ENCODE measurements at regions not wholly inside any gene's neighbourhood (a gene's known extent, or its start where the extent isn't known, plus 50 kb on each side); places are given as distances from the start of the nearest gene placed in this dataset.

DNA sequence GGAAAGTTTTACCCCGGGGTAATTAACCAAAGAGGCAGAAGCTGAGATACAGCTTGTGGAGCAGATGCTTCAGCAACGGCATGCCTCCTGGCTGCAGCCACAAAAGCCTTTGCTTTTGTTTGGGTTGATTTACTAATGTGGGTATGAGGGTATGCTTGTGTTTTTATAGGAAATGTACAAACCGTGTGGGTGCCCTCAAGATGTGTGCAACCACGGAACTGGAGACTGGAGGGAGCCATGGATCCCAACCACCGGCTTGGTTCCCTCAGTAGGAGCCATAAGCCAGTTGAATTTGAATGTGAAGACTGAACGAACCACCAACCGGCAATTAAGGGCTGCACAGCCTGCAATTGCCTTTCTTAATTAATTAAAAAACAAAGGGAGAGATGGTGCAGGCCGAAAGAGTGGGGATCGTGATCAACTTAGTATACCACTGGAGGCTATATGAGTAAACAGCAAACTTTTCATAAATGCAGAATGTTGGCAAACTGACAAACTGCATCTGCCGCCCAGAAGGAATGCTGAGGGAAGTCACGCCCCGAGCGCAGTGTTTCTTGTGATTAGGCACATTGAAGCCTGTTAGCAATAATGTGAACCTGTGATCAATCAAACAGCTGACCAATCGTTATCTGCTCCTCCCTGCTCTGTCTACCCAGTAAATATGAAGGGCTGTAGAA lies 104.1 kb downstream of the DISP1 start:
- Mint-ChIP-seq H3K4me1 (ENCODE audit: low read depth in 2 of 2) (no peaks in the 10 kb centered on the region), H3K27me3 (no peaks in the 10 kb centered on the region), H3K27ac (no peak overlapping the region), H3K9me3 (peaks cover 3 to 6% of the 10 kb centered on the region in 2 donors), H3K36me3 (ENCODE audit: insufficient read depth) (no peaks in the 10 kb centered on the region), H3K4me3 (no peak overlapping the region)
- DNase-seq (no peak), ATAC-seq (replicated peaks) (no peak)

DNA sequence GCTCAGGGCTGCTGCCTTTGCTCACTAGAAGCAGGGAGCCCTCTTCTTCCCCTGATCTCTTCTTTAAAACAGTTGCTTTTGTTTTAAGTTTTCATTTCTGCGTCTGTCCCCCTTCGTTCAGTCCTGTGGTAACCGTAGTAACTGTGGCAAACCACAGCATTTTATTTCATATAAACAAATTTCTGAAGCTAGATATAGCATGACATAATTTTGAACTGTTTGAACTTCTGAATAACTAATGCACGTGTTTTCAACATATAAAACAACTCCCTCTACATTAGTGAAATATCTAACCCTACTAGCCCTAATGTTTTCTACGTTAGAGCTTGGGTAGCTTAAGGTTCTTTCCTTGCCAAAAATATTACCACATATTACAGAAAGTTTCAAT lies 104.6 kb downstream of the DISP1 start:
- no peak for ATAC-seq (replicated peaks)

DNA sequence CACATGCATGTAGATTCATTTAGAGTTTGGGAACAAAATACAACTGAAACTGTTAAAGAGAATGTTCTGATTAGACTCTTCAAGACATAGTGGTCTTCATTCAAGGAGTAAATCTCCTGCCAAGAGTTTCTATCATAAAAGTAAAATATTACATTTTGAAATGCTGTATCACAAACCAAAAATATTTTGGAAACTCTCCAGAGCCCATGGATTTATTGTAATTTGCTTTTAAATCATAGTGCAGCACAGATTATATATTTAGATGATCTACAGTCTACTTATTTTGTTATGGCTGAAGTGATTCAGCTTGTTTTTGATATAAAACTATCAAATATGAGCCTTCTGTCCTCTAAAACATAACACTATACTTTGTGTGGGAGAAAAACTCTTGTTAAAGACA lies 105.3 kb downstream of the DISP1 start:
- H3K4me1 Mint-ChIP-seq (ENCODE audit: low read depth in 2 of 2): no peaks in the 10 kb centered on the region
- no peak overlapping the region for H3K27ac Mint-ChIP-seq
- H3K4me3 Mint-ChIP-seq: no peak overlapping the region
- no peaks in the 10 kb centered on the region for H3K27me3 Mint-ChIP-seq
- DNase-seq (no peak), ATAC-seq (replicated peaks) (no peak)
- H3K9me3 Mint-ChIP-seq: peaks cover 3 to 6% of the 10 kb centered on the region in 2 donors
- H3K36me3 Mint-ChIP-seq (ENCODE audit: insufficient read depth): no peaks in the 10 kb centered on the region

More for the DNA sequence above, 104.6 kb downstream of the DISP1 start:
- Mint-ChIP-seq H3K27ac (no peak overlapping the region), H3K36me3 (ENCODE audit: insufficient read depth) (no peaks in the 10 kb centered on the region), H3K4me3 (no peak overlapping the region), H3K27me3 (no peaks in the 10 kb centered on the region), H3K9me3 (peaks cover 3 to 6% of the 10 kb centered on the region in 2 donors), H3K4me1 (ENCODE audit: low read depth in 2 of 2) (no peaks in the 10 kb centered on the region)
- DNase-seq: no peak

DNA sequence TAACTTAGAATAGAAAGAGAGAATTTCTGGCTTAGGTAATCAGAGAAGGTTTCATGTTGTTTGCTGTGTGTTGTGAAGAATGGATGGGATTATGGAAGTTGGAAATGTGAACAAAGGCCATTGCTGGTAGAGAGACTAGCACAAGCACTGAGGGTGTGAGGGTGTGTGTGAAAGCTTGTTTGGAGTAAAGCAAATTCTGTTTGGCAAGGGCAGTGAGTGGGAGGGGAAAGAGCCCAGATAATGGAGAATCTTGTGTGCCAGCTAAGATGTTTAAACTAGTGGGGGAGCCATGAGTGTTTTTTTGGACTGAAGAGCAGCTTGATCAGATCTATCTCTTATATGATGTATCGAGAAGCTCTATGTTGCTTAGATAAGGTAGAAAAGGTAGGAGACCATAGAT lies 107.1 kb downstream of the DISP1 start:
- Mint-ChIP-seq H3K36me3 (ENCODE audit: insufficient read depth) (no peaks in the 10 kb centered on the region), H3K9me3 (peaks cover 3 to 5% of the 10 kb centered on the region in 2 donors), H3K4me1 (ENCODE audit: low read depth in 2 of 2) (no peaks in the 10 kb centered on the region), H3K4me3 (no peak overlapping the region), H3K27ac (no peak overlapping the region), H3K27me3 (no peaks in the 10 kb centered on the region)
- ATAC-seq (replicated peaks) (no peak), DNase-seq (no peak)

DNA sequence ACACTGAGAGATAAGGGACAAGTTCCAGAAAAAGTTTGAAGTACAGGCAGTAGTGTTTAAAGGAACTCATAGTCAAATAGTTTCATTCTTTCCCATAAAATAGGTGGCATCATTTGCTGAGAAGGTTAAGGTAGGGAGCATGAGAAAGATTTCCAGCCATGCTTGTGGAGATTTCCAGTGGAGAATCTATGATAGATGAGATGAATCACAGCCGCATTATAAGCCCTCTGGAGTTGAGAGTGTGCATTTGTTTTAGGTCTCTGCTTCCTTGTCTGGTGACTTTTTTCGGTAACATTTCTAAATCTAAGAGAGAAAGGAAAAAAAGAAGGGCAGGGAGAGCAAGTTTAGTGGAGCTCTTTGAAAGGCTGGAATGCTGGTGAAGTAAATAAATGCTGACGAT lies 108.7 kb downstream of the DISP1 start:
- Mint-ChIP-seq H3K27me3 (no peaks in the 10 kb centered on the region), H3K4me1 (ENCODE audit: low read depth in 2 of 2) (no peaks in the 10 kb centered on the region), H3K4me3 (no peak overlapping the region), H3K36me3 (ENCODE audit: insufficient read depth) (no peaks in the 10 kb centered on the region), H3K27ac (no peak overlapping the region), H3K9me3 (no peaks in the 10 kb centered on the region)
- DNase-seq (no peak), ATAC-seq (replicated peaks) (no peak)

DNA sequence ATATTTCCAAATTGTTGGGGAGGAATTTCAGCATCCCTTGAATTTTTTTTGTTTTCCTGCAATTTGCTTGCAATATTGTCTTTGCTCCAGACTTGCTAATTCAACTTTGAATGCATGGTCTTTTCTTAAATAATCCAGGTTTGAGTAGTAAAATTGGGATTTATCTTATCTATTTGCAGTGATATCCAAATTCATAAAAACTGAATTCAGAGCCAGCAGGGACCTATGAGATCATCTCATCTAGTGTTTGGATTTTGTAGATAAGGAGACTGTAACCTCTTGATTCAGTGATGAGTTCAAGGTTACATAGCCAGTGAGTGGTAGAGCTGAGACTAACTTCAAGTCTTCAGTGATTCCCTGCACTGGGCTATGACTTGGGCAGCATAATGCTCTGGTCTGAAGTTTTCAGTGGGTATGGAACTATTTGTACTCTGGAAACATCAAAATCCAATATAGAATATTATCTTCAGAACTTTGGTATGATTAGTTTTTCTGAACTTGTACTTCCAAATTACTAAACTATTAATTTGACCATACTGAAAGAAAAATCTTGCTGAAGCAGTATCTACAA lies 109.4 kb downstream of the DISP1 start:
- no peaks in the 10 kb centered on the region for H3K36me3 Mint-ChIP-seq (ENCODE audit: insufficient read depth)
- DNase-seq: no peak
- H3K4me1 Mint-ChIP-seq (ENCODE audit: low read depth in 2 of 2): no peaks in the 10 kb centered on the region
- ATAC-seq (replicated peaks): no peak
- no peaks in the 10 kb centered on the region for H3K9me3 Mint-ChIP-seq
- H3K27ac Mint-ChIP-seq: no peak overlapping the region
- no peak overlapping the region for H3K4me3 Mint-ChIP-seq
- H3K27me3 Mint-ChIP-seq: no peaks in the 10 kb centered on the region

DNA sequence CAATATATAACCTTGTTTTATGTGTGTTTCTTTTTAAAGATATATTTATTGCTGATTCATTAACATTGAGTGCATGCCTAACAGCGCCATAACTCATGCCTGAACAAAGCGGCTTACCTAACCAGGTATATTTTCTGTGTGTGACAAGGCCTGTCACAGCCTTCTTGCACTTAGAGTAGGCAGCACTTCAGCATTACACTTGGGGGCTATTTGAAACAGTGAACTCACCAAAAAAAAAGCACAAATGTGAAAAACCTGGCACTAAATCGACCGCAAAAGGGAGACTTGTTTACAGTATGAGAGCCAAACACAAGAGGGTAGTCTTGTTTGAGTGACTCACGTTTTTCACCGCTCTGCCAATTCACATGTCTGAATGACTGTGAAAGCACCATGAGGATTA lies 111.7 kb downstream of the DISP1 start:
- no peaks in the 10 kb centered on the region for H3K36me3 Mint-ChIP-seq (ENCODE audit: insufficient read depth)
- DNase-seq: no peak
- no peaks in the 10 kb centered on the region for H3K27me3 Mint-ChIP-seq
- H3K9me3 Mint-ChIP-seq: no peaks in the 10 kb centered on the region
- no peaks in the 10 kb centered on the region for H3K4me1 Mint-ChIP-seq (ENCODE audit: low read depth in 2 of 2)
- ATAC-seq (replicated peaks): no peak
- no peak overlapping the region for H3K4me3 Mint-ChIP-seq
- H3K27ac Mint-ChIP-seq: no peak overlapping the region

DNA sequence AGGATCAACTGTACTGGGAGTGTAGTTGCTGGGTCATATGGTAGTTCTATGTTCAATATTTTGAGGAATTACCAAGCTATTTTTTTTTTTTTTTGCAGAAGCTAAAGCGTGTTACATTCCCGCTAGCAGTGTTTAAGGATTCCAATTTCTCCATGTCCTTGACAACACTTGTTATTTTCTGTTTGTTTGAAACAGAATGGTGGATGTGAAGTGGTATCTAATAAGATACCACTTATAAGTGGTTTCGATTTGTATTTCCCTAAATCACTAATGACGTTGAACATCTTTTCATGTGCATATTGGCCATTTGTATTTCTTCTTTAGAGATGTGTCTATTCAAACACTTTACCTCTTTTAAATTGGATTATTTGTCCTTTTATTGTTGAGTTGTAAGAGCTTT lies 112.2 kb downstream of the DISP1 start:
- no peak overlapping the region for H3K4me3 Mint-ChIP-seq
- no peak overlapping the region for H3K27ac Mint-ChIP-seq
- no peak for DNase-seq
- no peak for ATAC-seq (replicated peaks)
- no peaks in the 10 kb centered on the region for H3K27me3 Mint-ChIP-seq
- H3K9me3 Mint-ChIP-seq: no peaks in the 10 kb centered on the region
- H3K36me3 Mint-ChIP-seq (ENCODE audit: insufficient read depth): no peaks in the 10 kb centered on the region
- no peaks in the 10 kb centered on the region for H3K4me1 Mint-ChIP-seq (ENCODE audit: low read depth in 2 of 2)

DNA sequence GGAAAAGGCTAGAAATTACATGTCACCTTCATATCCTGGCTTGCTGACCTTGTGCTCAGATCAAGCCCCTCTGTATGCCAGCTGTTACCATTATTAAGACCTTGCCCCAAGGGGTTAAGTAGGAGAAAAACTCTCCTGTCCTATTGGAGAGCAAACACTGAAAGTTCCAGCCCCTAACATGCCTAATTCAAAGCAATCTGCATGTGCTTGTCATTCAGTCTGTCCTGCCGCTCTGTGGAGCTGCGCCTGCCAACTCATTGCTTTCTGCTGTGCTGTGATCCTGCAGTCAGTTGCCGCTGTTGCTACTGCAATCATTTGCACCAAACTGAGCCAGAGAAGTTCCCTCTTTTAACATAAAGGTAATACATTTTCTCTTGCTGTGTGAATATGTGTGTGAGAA lies 113.4 kb downstream of the DISP1 start:
- no peak for ATAC-seq (replicated peaks)
- DNase-seq: no peak
- Mint-ChIP-seq H3K4me3 (no peak overlapping the region), H3K9me3 (no peaks in the 10 kb centered on the region), H3K27ac (no peak overlapping the region), H3K27me3 (no peaks in the 10 kb centered on the region), H3K36me3 (ENCODE audit: insufficient read depth) (no peaks in the 10 kb centered on the region), H3K4me1 (ENCODE audit: low read depth in 2 of 2) (no peaks in the 10 kb centered on the region)

DNA sequence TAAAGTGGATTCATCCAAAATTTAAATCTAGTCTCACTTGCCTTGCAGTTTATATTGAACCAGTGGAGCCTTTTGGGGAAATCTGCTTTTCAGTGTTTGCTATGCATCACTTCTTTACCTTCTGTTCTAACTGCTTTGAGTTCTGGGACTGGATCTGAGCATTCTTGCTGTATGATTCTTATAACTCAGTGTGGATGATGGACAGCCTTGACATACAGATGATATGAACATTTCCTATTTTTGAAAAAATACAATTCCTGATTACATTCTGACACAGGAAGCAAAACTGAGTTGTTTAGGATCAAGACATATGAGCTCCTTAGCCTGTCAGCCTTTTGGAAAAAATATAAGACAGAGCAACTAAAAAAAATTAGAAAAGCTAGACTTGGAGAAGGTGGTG lies 115.2 kb downstream of the DISP1 start:
- DNase-seq: no peak
- Mint-ChIP-seq H3K9me3 (no peaks in the 10 kb centered on the region), H3K27me3 (no peaks in the 10 kb centered on the region), H3K4me1 (ENCODE audit: low read depth in 2 of 2) (no peaks in the 10 kb centered on the region), H3K36me3 (ENCODE audit: insufficient read depth) (no peaks in the 10 kb centered on the region), H3K27ac (peak overlapping the region in 1 of 2 donors; percentile 20), H3K4me3 (no peak overlapping the region)
- ATAC-seq (replicated peaks): no peak

DNA sequence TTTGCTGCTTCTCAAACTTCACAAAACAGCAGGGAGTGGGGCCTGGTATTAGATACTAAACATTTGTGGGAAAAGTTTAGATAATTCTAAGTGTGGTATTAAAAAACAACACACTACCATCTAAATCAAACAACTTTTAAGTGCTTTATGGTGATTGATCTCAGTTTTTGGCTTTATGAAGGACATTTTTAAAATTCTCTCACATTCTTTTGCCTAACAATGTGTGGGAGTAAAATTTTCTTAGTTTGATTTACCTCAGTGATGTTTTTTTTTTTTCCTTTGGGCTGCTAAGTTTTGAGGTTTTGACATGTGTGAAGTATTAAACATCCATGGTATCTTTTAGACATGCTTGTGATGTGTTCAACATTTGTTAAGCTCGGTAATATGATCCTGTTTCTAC lies 116.2 kb downstream of the DISP1 start:
- H3K4me3 Mint-ChIP-seq: no peak overlapping the region
- no peaks in the 10 kb centered on the region for H3K36me3 Mint-ChIP-seq (ENCODE audit: insufficient read depth)
- H3K4me1 Mint-ChIP-seq (ENCODE audit: low read depth in 2 of 2): no peaks in the 10 kb centered on the region
- H3K27ac Mint-ChIP-seq: no peak overlapping the region
- H3K27me3 Mint-ChIP-seq: no peaks in the 10 kb centered on the region
- DNase-seq (no peak), ATAC-seq (replicated peaks) (no peak)
- H3K9me3 Mint-ChIP-seq: no peaks in the 10 kb centered on the region

DNA sequence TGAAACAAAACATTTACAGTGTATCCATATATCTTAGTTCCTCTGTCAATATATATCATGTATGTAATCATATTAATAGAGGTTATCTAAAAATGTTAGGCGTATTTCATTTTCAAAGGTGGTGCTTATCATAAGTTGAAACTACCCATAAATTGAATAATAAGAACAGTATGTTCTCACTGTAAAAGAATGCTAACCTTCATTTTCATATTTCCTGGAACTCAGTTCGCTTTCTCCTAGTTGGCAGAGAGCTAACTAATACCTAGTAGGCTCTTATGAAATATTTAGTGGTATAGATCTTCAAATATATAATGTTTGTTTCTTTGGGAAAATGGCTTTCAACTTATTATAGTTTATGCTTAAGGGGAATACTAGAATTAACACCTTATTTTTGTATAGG lies 118.4 kb downstream of the DISP1 start:
- Mint-ChIP-seq H3K4me3 (no peak overlapping the region), H3K4me1 (ENCODE audit: low read depth in 2 of 2) (no peaks in the 10 kb centered on the region), H3K27me3 (no peaks in the 10 kb centered on the region), H3K9me3 (no peaks in the 10 kb centered on the region), H3K27ac (no peak overlapping the region), H3K36me3 (ENCODE audit: insufficient read depth) (peaks cover 1% of the 10 kb centered on the region)
- DNase-seq (no peak), ATAC-seq (replicated peaks) (no peak)

DNA sequence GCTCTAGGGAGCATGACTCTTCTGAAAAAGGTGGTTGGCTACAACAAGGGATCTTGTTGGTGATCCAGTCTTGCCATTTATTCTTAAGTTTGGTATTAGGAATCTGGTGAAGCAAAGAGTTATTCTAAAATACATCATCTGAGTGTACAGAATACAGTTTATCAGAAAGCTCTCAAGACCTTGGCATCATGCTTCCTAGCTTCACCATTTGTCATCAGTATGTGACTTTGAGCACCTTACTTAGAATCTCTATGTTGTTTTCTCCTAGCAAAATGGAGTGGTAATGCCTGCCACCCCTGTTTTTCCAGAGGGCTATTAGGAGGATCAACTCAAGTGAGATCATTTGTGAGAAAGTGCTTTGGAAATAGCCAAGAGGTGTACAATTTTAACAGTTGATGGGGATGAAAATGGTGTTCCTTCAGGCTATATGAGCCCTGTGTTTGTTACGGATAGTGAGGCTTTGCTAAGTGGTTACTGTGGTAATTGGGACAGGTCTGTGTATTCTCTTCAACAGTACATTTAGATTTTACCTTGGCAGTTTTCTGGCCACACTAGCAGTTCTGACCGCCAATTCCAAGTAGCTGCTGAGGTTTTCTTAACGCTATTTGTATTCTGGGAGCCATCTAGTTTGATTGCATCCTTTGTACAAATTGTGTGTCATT lies 120.5 kb downstream of the DISP1 start:
- Mint-ChIP-seq H3K36me3 (ENCODE audit: insufficient read depth) (peaks cover 3% of the 10 kb centered on the region), H3K9me3 (no peaks in the 10 kb centered on the region), H3K27me3 (no peaks in the 10 kb centered on the region), H3K27ac (no peak overlapping the region), H3K4me1 (ENCODE audit: low read depth in 2 of 2) (no peaks in the 10 kb centered on the region), H3K4me3 (no peak overlapping the region)
- DNase-seq (no peak), ATAC-seq (replicated peaks) (no peak)

DNA sequence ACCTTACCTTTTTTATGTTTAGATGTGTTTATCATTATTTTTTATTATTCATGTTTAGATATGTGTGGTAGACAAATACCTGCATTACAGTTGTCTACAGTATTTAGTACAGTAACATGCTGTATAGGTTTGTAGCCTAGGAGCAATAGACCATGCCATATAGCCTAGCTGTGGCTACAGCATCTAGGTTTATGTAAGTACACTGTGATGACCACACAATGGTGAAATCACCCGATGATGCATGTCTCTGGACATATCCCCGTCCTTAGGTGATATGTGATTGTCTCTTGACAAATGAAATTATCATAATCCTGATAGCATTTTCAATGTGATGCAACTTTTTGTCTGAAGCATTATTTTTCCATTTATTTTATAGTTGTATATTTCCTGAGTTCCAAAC lies 121.2 kb downstream of the DISP1 start:
- Mint-ChIP-seq H3K9me3 (no peaks in the 10 kb centered on the region), H3K27me3 (no peaks in the 10 kb centered on the region), H3K4me1 (ENCODE audit: low read depth in 2 of 2) (no peaks in the 10 kb centered on the region), H3K27ac (no peak overlapping the region), H3K4me3 (no peak overlapping the region), H3K36me3 (ENCODE audit: insufficient read depth) (peaks cover 3% of the 10 kb centered on the region)
- DNase-seq (no peak), ATAC-seq (replicated peaks) (no peak)
